GM18907 (cell line): ENCODE measurements at regions not wholly inside any gene's neighbourhood (a gene's known extent, or its start where the extent isn't known, plus 50 kb on each side); places are given as distances from the start of the nearest gene placed in this dataset.
"Not testable (repeated sequence)": the region's sequence is repeated elsewhere in the genome, so short reads cannot be mapped to it uniquely, and the experiment has no call there.

Experiments
- ATAC-seq: cut with Tn5 transposase; IDR thresholded peaks from one replicate; pipeline ENCODE4 v1.9.1; 2021; ENCODE audit warnings: mild to moderate bottlenecking, moderate library complexity; ENCODE audit not compliant: unreplicated experiment

DNA sequence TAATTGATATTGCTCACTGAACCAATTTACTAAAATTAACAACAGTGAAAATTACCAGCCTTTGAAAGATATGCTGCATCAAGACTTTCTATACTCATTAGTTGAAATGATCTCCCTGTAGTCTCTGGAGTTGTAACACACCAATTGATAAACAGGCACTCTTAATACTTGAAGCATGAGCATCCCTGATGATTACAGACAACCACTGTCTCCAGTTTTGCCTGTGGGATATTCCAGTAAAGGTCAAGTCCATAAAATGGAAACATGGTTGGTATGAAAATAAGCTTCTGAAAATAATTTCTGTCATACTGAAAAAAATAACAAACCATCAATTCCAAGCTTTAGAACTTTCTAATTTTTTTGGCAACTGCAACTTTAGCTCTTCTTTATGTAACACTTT, 405.8 kb downstream of the SPRY2 start:
- ATAC-seq, result no peak

- ATAC-seq, result no peak
Measured at GRCh38 chr13:79933389-79933788, 407.5 kb downstream of the SPRY2 start.

- no peak for ATAC-seq
Measured at GRCh38 chr13:79932556-79932955, 408.4 kb downstream of the SPRY2 start.

DNA sequence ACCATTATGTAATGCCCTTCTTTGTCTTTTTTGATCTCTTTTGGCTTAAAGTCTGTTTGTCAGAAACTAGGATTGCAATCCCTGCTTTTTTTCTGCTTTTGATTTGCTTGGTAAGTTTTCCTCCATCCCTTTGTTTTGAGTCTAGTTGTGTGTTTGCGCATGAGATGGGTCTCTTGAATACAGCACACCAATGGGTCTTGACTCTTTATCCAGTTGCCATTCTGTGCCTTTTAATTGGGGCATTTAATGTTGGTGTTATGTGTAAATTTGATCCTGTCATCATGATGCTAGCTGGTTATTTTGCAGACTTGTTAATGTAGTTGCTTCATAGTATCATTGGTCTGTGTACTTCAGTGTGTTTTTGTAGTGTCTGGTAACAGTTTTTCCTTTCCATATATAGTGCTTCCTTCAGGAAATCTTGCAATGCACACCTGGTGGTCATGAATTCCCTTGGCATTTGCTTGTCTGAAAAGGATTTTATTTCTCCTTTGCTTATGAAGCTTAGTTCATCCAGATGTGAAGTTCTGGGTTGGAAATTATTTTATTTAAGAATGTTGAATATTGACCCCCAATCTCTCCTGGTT, 416.9 kb downstream of the SPRY2 start:
- ATAC-seq, result not testable (repeated sequence)

- ATAC-seq, result no peak
Measured at GRCh38 chr13:79919091-79919490, 421.8 kb downstream of the SPRY2 start.

DNA sequence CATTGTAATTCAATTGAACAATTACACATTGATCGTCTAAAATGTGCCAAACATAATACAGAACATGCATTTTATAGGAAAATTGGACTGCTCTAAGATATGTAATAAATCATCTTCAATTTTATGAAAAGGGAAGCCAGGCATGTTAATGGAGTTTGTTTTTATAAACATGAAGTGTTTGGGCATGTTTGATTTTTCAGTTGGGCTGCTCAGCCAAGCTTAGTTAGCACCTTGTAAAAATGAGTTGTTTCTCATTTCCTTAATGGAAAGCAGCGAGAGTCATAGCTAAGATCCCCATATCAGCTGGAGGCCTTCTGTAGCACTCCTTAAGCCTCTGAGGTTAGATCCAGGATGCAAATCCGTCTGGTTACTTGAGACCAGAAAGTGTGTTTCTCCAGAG, 422.3 kb downstream of the SPRY2 start:
- ATAC-seq, result no peak

- no peak for ATAC-seq
Measured at GRCh38 chr13:79917628-79918027, 423.3 kb downstream of the SPRY2 start.

DNA sequence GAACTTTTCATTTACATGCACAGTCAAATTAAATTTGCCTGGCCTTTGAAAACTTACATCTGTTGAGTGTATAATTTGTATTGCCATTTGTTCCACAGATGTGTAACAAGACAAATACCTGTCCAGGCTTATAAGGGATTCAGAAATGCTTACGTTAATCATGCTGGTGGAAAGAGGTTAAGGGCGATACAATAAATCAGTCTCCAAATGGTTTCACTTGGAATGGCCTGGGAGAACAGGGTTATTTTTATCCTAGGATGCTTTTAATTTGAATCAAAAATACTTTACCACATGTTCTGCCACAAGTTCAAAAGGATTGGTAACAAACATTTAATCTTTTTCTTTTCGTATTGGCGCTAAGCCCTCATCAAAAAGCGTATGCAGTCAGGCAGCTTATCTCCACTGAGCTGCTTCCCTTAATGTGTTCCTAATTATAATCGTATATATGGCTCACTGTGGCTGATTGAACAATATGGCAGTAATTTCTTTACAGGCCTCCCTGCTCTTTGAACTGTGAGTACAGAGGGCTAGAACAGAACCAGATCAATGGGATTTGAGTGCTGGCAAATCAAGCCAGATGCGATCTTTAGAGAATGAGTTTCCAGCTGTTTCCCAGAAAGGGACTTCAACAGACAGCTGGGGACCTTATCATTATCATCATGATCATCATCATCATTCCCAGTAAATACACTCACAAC, 425.7 kb downstream of the SPRY2 start:
- ATAC-seq, result no peak

- ATAC-seq, result no peak
Measured at GRCh38 chr13:79913141-79913827, 427.6 kb downstream of the SPRY2 start.

- no peak for ATAC-seq
Measured at GRCh38 chr13:79912403-79912802, 428.5 kb downstream of the SPRY2 start.

GRCh38 chr13:79910875-79911540, 429.9 kb downstream of the SPRY2 start:
- no peak for ATAC-seq

DNA sequence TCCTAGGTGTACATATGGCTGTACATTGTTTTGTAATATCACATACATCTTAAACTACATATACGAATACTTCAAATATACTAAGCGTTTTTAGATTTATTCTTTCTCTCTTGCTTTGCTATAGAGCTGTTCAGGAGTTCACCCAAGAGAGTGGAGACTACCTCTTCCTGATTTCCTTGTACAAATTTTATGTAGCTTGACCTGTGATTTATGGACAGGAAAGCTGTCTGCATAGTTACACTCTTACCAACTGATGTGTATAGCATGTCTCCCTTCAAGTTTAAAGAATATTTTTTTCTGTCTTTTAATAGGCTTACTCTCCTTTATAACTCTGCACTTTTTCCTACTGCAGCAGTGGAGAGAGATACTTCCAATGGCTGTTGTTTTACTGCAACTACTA, 428.7 kb downstream of the NDFIP2 start:
- no peak for ATAC-seq

DNA sequence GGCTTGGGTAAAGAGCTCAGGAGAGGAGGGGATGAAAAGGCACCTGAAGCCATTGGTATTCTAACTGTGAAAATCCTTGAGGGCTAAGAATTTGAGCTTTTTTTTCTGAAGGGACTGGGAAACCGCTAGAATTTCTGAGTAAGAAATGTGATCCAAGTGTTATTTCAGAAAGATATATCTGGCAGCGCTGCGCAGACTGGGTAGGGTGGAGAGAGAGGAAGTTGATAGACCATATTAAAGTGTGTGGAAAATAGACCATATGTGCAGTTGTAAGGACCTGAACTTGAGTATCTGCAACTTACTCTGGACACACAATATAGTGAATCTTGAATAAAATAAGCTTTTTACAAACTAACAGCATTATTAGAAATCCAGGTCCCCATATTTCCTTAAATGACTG, 427.4 kb downstream of the NDFIP2 start:
- ATAC-seq, result no peak

GRCh38 chr13:79907527-79907926, 426.6 kb downstream of the NDFIP2 start:
- ATAC-seq, result no peak

DNA sequence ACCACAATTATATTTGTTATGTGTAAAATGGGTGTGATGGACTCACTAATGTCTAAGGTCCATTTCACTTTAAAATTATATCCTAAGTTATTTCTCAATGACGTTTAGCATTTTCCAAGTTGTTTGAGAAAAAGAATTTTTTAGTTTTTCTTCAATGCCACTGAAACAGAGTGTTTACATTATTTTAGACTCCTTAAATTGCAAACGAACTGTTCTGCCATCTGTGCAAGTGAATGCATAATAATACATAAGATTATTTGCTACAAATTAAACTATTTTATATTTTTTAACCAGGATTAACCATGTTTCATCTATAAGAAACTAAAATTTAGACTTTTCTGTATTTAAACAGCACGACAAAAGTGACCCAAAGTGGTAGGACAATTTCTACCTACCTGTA, 425.4 kb downstream of the NDFIP2 start:
- ATAC-seq, result no peak

DNA sequence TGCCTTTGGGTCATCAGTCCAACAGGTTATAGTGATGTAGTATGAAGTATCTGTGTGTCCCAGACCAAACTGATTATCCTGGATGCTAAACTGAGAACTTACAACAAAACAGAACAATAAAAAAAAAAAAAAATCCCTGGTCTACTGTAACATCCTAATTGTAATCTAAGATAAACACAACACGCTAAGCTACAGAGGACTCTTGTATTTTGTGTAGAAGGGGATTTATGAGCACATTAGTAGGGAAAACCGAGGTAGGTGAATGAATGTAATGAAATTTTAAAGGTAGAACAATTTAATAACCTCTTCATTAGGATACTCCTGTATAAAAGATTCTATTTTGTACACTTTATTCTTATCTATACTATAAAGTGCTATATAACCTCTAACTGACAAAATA, 424.1 kb downstream of the NDFIP2 start:
- no peak for ATAC-seq

- no peak for ATAC-seq
Measured at GRCh38 chr13:79904581-79904980, 423.6 kb downstream of the NDFIP2 start.

GRCh38 chr13:79901336-79901735, 420.4 kb downstream of the NDFIP2 start:
- no peak for ATAC-seq

GRCh38 chr13:79900356-79900755, 419.4 kb downstream of the NDFIP2 start:
- no peak for ATAC-seq

- ATAC-seq, result no peak
Measured at GRCh38 chr13:79898996-79899395, 418.0 kb downstream of the NDFIP2 start.

DNA sequence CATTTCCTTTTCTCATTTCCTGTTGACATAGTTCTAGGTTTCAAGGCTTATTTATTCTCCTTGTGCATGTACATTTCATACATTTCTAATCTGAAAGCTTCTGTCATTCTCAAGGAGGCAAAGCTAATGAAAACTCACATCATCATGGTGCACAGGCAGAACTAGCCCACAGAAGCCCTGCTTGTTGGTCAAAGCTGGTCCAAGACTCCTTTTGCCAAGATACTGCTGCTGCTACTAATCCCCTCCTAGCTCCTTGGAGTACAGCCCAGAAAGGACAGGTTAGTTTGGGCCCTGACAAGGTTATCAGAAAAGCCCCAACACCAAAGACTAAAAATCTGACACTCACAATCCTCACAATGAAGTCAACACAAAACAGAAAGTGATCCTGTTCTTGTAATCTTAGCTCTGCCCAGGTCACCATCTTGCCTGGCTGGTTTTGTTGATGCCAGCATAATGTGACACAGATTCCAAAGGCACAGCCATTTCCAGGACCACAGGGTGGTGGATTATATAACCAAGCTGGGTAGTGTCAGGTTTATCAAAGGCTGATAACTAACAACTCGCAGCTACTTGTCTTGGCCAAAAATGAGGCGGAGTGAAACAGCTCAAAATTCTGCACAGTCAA, 417.4 kb downstream of the NDFIP2 start:
- ATAC-seq, result no peak
